ENCODE measurements at regions not wholly inside any gene's neighbourhood (a gene's known extent, or its start where the extent isn't known, plus 50 kb on each side); places are given as distances from the start of the nearest gene placed in this dataset.

- TF ChIP-seq GATA1 (IDR thresholded peaks at IDR 0.05; ENCODE audit: low read depth, low read length): no peak
- TF ChIP-seq POLR2A (IDR thresholded peaks at IDR 0.05; ENCODE audit: low read length): no peak
These were observed 463.3 kb upstream of the DMAC1 start for GRCh38 chr9:8262625-8263622.

All from erythroblast (primary cell).